GM19328 (cell line): ENCODE measurements at regions not wholly inside any gene's neighbourhood (a gene's known extent, or its start where the extent isn't known, plus 50 kb on each side); places are given as distances from the start of the nearest gene placed in this dataset.
"Not testable (repeated sequence)": the region's sequence is repeated elsewhere in the genome, so short reads cannot be mapped to it uniquely, and the experiment has no call there.

Experiments
- ATAC-seq: cut with Tn5 transposase; IDR thresholded peaks from one replicate; pipeline ENCODE4 v1.9.1; 2021; ENCODE audit warnings: mild to moderate bottlenecking, moderate library complexity; ENCODE audit not compliant: unreplicated experiment

DNA sequence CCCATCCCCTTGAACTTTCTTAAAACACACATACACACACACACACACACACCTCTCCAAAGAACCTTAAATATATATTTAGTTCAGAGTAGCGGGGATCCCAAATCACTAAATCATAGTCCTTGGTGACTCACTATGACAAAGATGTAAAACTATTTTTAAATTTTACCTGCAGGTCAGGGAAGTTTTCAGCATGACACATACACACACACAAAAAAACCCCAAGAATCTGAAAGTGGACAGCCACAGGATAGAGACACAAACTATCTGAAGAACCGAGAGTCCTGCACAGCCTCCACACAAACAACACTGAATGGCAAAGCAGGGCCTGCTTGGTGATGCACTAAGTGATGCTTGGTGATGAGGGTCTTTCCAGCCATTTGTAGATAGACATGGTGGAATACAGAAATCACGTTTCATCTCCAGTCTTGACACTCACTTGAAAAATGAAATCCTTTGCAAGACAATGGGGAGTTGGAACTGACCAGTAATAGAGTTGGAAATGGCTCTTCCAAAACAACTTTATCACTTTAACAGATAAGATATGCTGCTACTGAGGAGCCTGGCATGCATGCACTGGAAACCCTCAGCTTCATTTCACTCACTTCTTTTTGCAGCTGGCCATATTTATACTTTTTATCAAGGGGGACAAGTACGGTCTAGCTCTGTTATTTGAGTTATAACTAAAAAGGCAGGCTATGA lies 307.3 kb downstream of the RAPGEF2 start:
- ATAC-seq, result no peak

DNA sequence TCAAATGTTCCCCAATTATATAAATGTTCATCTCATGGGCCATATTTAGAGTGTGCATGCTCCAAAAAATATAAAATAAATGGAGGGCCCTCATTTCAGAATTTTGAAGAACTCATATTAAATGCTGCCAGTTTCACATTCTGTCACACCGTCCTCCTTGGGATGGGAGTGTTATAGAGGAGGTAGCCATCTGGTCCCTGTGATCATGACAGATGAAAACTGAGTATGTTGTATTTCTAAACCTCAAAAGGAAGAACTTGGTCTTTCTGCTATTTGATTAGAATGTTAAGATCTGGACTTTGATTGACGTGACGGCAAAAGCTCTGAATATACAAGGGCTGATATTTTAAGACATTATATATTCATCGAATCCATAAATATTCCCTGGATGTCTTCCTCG lies 308.0 kb downstream of the RAPGEF2 start:
- no peak for ATAC-seq

DNA sequence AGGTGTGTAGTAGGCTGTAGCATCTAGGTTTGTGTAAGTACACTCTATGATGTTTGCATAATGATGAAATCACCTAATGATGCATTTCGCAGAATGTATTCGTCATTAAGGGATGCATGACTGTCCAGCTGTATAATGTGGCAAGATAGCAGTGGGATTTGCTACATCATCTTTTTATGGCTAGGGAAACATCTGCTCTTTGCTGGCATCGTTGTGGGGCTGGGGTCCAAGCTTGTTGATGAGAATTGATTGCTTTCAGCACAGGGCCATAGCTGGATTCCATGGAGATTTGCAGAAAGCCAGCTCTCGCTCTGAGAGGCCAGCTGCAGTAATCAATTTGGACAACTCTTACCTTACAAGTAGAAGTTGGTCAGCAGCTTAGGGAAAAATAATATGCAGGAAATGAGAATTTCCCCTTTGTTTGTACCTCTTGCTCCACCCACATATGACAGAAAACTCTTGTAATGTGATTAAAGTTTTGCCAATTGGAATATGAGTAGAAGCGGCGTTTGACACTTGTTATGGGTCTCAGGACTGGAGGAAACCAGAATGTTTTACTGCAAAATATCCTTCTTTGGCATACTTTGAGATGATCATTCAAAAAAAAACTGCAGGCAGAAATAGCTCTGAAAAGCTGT lies 310.5 kb downstream of the RAPGEF2 start:
- no peak for ATAC-seq

DNA sequence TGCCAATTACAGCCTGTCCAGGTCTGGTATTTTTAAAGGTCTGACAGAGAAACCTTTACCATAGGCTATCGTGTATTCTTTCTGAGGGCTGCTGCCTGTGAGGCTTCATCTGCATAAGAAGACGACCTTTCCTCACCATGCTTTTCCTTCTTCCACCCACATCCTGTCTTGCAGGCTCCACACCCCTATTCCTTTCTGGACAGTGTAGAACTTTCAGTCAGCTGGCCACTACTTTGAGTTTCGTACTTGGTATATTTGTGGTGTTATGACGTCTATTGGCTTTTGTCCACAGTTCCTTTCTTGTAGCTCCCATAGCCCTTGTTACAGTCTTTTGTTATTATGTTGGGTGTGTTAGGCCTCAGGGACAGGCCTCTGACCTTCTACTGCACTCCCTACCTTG lies 311.4 kb downstream of the RAPGEF2 start:
- ATAC-seq, result no peak

DNA sequence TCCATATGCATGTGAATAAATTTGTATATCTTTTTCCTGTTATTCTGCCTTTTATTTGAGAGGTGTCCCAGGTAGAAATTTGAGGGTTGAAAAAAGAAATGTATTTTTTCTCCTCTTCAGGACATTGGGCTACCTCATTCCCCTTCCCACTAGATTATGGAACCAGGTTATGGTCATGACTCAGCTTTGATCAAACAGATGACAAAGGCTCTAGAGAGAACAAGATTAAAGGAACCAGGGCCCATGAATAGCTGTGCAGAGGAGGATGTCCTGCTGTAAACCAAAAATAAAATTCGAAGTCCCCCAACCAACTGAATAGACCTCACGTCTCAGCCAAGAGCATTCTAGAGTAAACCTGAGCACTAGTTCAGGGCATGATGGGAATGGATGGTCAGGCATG lies 313.2 kb downstream of the RAPGEF2 start:
- ATAC-seq, result no peak

DNA sequence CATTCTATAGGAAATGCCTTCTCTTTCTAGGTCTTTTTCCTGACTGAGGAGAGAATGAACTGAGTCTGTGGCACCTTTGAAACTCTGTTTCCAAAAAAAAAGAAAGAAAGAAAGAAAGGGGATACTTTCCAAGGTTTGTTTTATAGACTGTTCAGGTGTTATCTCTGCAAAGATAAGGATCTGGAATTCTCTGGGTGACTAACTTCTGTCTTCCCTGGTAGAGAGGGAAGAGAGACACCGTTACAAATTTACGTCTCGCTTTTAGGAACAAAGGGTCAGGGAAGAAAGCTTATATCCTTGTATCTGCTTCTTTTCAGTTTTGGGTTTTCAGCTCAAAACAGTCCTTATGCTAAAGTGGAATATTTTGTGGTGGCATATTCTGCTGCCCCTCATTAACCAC lies 314.1 kb downstream of the RAPGEF2 start:
- ATAC-seq, result no peak

DNA sequence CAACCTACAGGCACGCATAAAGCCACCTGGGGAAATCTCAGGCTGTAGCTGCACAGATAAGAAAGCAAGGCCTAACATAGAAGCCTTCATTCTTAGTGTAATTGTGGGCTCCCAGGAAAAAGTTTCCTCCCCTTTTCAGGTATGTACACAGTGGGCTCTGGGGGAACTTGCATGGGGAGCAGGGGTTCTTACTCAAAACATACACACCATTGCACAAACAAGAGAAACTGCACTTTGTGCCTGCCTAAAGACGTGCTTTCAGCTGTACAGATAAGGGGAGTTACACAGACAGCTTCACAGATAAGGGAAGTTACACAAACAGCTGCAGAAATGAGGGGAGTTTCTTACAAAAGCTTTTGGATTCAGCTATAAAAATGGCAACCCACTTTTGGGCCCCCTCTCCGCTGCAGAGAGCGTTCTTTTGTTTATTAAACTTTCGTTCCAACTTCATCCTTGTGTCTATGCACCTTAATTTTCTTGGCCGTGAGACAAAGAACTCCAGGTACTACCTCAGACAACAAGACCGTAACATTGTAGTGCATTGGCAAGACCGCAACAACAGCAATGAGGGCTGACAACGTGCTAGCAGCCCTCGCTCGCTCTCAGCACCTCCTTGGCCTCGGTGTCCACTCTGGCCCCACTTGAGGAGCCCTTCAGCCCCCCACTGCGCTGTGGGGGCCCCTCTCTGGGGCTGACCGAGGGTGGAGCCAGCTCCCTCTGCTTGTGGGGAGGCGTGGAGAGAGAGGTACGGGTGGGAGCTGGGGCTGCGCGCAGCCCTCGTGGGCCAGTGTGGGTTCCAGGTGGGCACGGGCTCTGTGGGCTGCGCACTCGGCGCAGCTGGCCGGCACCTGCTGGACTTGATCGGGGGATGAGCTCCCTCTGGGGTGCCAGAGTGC lies 317.5 kb downstream of the RAPGEF2 start:
- ATAC-seq, result no peak

DNA sequence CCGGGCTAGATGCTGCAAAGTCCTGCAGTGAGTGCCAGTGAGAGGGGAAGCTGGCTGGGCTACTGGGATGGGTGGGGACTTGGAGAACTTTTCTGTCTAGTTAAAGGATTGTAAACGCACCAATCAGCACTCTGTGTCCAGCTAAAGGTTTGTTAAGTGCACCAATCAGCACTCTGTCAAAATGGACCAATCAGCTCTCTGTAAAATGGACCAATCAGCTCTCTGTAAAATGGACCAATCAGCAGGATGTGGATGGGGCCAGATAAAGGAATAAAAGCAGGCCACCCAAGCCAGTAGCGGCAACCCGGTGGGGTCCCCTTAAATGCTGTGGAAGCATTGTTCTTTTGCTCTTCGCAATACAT lies 318.2 kb downstream of the RAPGEF2 start:
- ATAC-seq, result not testable (repeated sequence)

DNA sequence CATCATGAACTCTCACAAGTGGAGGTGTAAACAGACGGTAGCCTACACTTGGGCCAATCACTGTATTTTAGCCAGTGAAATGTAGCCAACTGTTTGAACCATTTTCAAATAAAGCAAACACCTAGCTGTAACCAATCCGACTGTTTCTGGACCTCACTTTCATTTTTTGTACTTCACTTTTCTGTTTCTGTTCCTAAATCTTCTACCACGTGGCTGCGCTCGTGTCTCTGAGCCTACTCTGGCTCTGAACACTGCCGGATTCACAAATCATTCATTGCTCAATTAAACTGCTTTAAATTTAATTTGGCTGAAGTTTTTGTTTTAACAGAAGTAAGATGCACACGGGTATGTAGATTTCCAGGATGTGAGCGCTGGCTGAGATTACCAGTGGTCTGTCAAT lies 319.1 kb downstream of the RAPGEF2 start:
- ATAC-seq, result no peak

DNA sequence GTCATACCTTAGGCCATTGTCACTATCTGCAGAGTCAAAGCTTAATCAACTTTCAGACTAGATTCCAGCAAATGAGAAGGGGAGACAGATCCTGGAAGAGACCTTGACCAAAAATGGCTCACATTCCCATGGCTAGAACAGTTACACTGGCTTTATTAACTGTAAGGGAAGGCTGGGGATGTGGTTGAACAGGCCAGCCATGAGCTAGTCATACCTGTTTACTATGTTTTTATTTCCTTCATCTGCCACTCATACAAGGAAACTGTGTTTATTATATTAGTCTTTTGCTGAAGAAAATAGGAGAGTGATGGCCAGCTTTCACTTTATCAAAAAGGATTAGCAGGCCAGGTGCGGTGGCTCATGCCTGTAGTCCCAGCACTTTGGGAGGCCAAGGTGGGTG lies 319.7 kb downstream of the RAPGEF2 start:
- ATAC-seq, result no peak

DNA sequence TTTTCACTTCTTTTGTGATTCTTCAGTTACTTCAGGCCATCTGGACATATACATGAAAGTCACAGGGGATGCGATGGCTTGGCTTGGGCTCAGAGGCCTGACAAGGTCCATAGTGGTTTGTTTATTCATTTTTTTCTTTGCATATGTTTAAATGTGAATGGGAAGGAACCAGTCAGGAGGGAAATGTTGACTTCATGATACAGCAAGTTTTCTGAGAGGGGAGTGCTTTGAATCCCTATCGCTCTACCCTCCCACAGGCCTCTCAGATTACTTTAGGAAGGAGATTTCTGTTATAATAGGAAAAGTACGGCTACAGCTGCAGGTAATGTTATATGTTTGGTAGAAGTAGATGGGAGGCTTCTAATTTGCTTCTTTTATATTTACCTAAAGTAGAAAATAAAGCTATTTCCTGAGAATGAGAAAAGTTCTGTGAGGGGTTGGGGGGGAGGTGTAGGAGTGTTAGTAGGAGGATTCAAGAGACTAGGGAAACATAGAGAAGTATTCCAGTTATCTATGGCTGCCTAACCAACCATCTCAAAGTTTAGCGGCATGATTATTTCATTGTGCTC lies 322.9 kb downstream of the RAPGEF2 start:
- no peak for ATAC-seq

DNA sequence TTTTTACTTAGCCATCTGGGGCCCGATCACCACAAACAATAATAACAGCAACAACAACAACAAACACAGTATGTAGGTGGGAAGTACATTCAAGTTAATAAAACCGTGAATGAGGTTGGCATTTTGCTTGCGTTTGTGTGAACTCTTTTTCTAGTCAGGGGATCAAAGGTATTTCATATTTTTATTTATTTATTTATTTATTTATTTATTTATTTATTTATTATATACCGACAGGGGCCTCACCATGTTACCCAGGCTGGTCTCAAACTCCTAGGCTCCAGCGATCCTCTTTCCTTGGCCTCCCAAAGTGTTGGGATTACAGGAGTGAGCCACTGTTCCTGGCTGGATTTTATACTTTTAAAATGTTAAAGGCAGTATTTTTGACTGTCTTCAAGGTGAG lies 325.4 kb downstream of the RAPGEF2 start:
- ATAC-seq, result no peak

DNA sequence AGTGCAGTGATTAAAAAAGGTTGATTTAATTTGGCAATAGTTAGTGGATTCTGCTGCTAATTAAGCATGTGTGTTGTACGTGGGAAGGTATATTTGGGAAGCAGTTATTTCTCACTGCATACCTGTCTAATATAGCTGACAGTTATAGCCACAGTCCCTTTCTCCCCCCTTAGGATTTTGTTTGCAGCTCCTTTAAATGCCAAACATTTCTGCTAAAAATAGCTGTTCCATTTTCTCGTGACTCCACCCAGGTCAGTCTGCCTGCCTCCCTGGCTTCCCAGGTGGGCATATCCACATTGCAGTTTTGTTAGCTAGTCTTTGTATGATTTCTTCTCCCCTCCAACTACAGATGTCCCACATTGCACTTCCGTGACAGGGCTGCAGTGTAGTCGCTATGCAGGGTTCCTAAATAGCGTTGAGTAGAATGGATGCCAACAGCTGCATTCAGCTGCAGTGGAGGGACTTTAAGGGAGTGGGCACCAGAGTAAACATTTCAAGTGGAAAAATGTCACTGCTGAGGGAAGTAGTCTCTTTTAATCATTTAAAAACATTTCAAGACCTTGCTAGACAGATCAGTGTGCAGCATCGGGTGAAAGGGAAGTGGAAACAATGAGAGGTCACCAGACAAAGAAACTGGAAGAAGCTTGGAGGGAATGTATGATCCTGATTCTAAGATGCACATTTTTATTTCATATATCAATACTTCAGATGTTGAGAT lies 326.3 kb downstream of the RAPGEF2 start:
- ATAC-seq, result no peak

DNA sequence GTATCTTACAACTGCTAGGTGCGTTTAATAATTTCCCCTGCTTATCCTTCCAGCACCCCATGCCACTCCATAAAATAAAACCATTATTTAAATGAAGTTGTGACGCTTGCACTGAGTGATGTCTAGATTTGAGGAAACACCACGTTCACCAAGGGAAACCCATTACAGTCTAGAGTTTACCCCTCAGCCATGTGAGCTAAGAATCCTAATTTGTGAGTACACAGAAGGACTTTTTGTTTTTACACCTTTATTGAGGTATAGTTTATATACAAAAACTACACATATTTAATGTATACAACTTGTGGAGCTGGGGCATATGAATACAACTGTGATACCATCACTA lies 326.8 kb downstream of the RAPGEF2 start:
- ATAC-seq, result no peak

DNA sequence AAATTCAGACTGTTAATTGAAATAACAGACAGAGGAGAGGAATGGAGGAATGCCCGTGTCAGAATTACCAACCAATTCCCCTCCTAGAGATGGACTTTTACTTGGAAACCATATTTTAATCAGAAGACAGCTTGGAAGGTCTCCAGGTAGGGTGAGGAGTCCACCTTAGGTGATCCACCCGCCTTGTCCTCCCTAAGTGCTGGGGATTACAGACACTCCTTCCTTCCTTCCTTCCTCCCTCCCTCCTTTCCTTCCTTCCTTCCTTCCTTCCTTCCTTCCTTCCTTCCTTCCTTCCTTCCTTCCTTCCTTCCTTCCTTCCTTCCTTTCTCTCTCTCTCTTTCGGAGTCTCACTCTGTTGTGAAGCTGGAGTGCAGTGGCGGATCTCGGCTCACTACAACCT lies 328.0 kb downstream of the RAPGEF2 start:
- no peak for ATAC-seq

DNA sequence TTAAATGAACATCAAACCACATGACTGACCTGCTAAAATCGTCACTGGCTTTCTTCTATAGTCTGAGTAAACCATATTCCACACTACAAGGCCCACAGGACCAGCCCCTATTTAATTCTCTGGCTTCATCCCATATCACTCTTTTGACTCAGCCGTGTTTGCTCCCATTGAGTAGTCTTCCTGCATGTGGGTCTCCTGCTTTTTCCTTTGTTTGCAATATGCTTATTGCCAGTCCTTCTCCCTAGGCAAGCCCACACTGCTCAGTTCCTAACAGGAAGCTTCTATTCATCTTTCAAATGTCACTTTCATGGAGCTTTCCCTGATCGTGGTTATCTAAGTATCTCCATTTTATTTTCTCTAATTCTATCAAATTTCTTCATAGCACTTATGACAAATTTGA lies 329.6 kb downstream of the RAPGEF2 start:
- ATAC-seq, result no peak

DNA sequence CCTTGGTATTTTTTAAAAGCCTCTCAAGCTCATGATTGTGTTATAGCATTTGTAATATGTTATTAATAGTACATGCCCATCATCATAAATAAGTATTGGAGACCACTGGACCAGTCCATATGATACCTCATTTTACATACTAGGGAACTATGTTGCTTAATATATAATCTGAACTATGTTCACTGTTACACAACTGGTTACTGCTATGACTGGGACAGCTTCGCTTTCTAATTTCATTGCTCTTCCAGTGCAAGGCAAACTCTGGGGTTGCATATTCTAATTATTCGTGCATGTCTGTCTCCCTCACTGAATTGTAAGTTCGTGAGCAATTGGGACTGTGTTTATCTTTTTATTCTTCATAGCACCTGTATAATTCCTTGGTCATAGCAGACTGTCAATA lies 330.5 kb downstream of the RAPGEF2 start:
- ATAC-seq, result no peak

DNA sequence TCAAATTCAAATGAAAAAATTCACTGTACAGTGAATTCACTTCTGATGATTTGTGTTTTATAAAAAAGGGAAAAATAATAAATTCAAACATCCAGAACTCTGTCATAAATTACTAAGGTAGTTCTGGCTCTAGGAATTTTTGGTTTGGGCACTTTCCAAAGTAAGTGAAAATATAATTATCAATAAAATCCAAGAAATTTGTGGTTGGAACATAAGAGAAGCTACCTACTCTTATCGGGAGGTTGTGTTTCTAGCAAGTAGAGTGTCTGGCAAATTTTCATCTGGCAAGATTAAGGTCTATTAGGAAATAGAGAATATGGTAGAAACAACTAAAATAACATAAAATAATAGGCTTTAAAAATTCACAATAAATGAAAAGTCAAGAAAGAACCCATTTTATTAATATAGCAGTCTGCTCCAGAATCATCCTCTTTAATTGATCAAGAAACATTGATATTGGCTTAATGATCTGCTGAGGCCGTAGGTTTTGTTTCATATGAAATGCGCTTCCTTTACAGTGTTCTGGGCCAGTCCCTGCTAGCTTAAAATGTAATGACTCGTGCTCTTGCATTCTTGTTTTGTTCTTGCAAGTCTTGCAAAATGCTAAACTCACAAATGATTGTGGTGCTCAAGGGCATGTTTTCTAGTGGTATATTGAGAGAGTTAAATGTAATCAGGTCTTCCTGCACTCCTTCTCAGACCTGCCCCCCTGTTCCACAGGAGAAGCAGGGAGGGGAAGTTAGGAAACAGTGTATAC lies 331.4 kb downstream of the RAPGEF2 start:
- ATAC-seq, result no peak

DNA sequence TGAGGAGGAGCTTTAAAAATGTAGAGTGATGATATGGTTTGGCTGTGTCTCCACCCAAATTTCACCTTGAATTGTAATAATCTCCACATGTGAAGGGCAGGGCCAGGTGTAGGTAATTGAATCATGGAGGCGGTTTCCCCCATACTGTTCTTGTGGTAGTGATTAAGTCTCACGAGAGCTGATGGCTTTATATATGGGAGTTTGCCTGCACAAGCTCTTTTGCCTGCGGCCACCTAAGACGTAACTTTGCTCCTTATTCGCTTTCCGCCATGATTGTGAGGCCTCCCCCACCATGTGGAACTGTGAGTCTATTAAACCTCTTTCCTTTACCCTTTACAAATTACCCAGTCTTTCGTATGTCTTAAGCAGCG lies 332.0 kb downstream of the RAPGEF2 start:
- no peak for ATAC-seq

DNA sequence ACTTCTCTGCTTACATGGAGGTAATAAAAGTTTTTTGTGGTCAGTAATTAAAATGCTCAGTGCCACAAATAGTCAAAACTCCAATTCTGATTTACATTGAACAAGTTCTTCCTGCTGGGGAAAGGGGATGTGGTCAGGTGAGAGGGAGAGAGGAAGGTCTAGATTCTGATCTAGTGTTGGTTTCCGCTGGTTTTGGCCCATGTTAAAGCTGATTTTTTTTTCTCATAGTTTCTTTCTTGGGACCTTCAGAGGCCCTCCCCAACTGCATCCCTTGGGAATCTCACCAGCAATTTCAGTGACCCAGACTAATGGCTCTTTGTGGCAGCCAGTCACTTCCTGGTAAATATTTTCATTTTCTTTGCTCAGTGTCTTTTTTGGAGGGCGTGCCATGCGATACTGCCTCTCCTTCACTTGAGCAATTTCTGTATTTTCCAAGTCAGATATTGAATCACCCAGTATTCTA lies 332.7 kb downstream of the RAPGEF2 start:
- ATAC-seq, result no peak
